ENCODE measurements at regions not wholly inside any gene's neighbourhood (a gene's known extent, or its start where the extent isn't known, plus 50 kb on each side); places are given as distances from the start of the nearest gene placed in this dataset.

DNA sequence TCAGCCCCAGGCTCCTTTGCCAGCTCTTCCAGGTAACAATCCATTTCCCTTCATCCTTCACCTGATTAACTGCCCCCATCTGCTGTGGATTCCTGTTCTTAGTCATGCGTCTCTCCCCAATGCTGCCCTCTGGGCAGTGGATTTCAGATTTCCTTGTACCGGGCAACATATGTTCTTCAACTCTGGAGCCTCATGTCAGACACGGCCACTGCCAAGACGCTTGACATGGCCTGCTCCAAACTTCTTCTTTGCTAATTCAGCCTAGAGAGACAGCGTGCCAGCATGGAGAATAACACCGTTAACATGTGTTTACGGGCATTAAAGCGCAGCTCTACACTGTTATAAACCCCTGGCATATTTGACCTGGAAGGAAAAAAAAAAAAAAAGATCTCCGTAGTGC, 1035.1 kb upstream of the NR2F2 start:
- DNase-seq (no peak), ATAC-seq (no peak)
- WGBS, 2 donors, result 73 to 74% methylated on average over 9 of the region's 9 CpGs
- no peaks in the 10 kb centered on the region for H3K36me3 ChIP-seq (replicated peaks in 1 of 2; ENCODE audit: insufficient read depth in 1 of 2, low read depth in 2 of 2)
- intact Hi-C loops (cut with DNase I), result loop anchor here (10.0 kb wide), 1 partner anchor 631 kb away; no protein-coding TSS in a partner anchor
- no peaks in the 10 kb centered on the region for H3K27me3 ChIP-seq
- H3K4me1 ChIP-seq, result peaks cover 20% of the 10 kb centered on the region
- H3K4me3 ChIP-seq, result no peak overlapping the region
- no peak for TF ChIP-seq POLR2A (IDR thresholded peaks at IDR 0.05)
- TF ChIP-seq, protein P1, sequence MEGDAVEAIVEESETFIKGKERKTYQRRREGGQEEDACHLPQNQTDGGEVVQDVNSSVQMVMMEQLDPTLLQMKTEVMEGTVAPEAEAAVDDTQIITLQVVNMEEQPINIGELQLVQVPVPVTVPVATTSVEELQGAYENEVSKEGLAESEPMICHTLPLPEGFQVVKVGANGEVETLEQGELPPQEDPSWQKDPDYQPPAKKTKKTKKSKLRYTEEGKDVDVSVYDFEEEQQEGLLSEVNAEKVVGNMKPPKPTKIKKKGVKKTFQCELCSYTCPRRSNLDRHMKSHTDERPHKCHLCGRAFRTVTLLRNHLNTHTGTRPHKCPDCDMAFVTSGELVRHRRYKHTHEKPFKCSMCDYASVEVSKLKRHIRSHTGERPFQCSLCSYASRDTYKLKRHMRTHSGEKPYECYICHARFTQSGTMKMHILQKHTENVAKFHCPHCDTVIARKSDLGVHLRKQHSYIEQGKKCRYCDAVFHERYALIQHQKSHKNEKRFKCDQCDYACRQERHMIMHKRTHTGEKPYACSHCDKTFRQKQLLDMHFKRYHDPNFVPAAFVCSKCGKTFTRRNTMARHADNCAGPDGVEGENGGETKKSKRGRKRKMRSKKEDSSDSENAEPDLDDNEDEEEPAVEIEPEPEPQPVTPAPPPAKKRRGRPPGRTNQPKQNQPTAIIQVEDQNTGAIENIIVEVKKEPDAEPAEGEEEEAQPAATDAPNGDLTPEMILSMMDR (IDR thresholded peaks at IDR 0.05), result no peak
- no peak overlapping the region for H3K27ac ChIP-seq
- H3K9me3 ChIP-seq, result no peaks in the 10 kb centered on the region

DNA sequence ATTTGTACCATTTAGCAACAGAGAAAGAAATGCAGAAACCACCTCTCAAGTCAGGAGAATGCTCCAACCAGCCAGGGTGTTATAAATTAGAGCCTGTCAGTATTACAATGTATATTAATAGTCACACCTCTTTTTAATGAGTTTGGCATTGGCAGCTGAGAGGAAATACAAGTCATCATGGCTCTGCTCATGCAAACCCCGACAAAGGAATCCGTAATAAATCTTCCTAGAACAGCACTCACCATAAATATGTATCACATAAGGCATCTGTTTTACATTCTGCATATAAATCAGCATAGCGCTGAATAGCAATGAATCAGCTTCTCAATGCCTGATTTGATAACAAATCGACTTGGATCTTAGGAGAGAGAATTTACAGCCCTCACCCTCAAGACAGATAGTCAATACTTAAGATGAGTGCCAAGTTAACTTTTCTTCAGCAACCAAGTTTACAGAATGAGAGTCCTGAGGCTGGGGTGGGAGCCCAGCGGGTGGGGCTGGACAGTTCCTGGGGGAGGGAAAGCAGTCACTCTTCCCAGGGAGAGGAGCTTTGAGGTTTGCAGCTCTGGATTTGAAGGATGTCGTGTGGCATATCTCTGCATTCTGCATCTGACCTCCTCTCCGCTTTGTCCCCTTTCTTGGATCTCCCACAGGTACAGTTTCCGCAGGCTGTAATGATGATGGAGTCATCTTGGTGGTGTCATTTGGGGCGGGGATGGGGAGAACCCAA, 1034.4 kb upstream of the NR2F2 start:
- Histone ChIP-seq H3K4me1 (peaks cover 20% of the 10 kb centered on the region), H3K36me3 (replicated peaks in 1 of 2; ENCODE audit: insufficient read depth in 1 of 2, low read depth in 2 of 2) (no peaks in the 10 kb centered on the region), H3K4me3 (no peak overlapping the region), H3K27me3 (no peaks in the 10 kb centered on the region), H3K27ac (no peak overlapping the region), H3K9me3 (no peaks in the 10 kb centered on the region)
- intact Hi-C loops (cut with DNase I), result loop anchor here (10.0 kb wide), 1 partner anchor 631 kb away; no protein-coding TSS in a partner anchor
- ATAC-seq, result no peak
- TF ChIP-seq, protein P1 (IDR thresholded peaks at IDR 0.05), result no peak
- no peak for TF ChIP-seq POLR2A (IDR thresholded peaks at IDR 0.05)
- DNase-seq, result no peak
- 39 to 42% methylated on average over 9 of the region's 9 CpGs for WGBS, 2 donors

DNA sequence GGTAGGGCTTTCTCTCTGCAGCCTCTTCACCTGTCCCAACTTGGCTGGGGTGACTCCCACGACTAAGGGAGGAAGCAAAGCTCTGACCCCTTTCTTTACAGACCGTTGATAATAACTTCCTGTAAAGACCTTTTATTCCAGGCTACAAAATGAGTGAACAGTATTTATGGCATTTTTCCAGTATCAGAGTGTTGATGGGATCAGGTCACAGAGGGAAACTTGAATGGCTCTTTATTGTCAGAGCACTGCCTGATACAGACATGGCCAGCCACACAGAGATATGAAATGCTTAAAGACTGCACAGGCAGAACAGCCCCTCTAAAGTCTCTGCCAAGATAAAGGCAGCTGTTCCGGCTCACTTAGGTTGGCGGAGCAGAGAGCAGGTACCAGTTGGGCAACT, 1033.9 kb upstream of the NR2F2 start:
- H3K36me3 ChIP-seq (replicated peaks in 1 of 2; ENCODE audit: insufficient read depth in 1 of 2, low read depth in 2 of 2), result no peaks in the 10 kb centered on the region
- intact Hi-C loops (cut with DNase I), result loop anchor here (10.0 kb wide), 1 partner anchor 632 kb away; no protein-coding TSS in a partner anchor
- no peak overlapping the region for H3K4me3 ChIP-seq
- no peak overlapping the region for H3K27ac ChIP-seq
- TF ChIP-seq, protein P1 (IDR thresholded peaks at IDR 0.05), result no peak
- ATAC-seq, result no peak
- no peaks in the 10 kb centered on the region for H3K27me3 ChIP-seq
- H3K9me3 ChIP-seq, result no peaks in the 10 kb centered on the region
- whole genome bisulfite sequencing, 2 donors, result 24 to 31% methylated on average over 4 of the region's 4 CpGs
- DNase-seq, result no peak
- H3K4me1 ChIP-seq, result peaks cover 20% of the 10 kb centered on the region

DNA sequence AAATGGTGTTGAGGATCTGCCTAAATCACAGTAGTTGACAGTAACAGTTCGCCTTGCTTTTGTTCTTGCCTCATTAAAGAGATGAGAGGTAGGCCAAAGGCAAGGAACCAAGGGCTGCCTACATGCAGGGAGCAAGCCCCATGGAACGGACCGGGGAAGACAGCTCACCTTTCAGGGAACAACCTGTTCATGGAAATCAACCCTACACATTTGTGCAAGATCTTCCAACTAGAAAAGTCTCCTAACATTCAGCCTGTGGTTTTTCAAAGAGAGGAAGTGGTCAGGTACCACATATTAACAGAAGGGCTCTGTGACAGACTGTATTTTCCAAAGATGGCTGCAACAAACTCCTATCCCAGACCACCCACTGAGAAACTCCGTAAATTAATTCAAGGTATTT, 1031.8 kb upstream of the NR2F2 start:
- H3K9me3 ChIP-seq, result no peaks in the 10 kb centered on the region
- no peak overlapping the region for H3K4me3 ChIP-seq
- ATAC-seq, result no peak
- no peaks in the 10 kb centered on the region for H3K36me3 ChIP-seq (replicated peaks in 1 of 2; ENCODE audit: insufficient read depth in 1 of 2, low read depth in 2 of 2)
- no peak for TF ChIP-seq POLR2A (IDR thresholded peaks at IDR 0.05)
- TF ChIP-seq, protein P1 (IDR thresholded peaks at IDR 0.05), result no peak
- H3K27me3 ChIP-seq, result no peaks in the 10 kb centered on the region
- H3K27ac ChIP-seq, result no peak overlapping the region
- intact Hi-C loops (cut with DNase I), result loop anchor here (10.0 kb wide), 1 partner anchor 634 kb away; no protein-coding TSS in a partner anchor
- DNase-seq, result no peak
- WGBS, 2 donors, result 68 to 81% methylated on average over 4 of the region's 4 CpGs
- peaks cover 13% of the 10 kb centered on the region for H3K4me1 ChIP-seq

DNA sequence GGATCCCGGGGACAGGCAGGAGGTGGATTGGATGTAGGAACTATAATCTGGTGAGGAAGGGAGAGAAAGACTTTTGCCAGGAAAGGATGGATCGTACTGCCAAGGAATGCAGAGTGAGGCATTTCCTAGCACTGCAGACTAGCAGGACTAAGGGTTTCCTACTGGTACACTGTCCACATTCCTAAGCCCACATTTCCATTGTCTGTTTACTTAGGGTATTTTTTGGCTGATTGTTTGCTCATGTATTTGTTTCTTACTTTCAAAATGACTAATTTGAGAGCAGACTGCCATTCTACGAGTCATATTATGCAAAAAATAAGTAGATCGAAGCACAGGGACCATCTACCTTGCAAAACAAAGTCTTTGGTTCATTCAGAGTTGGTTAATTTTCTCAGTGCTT, 1029.5 kb upstream of the NR2F2 start:
- no peak for DNase-seq
- H3K4me1 ChIP-seq, result peaks cover 11% of the 10 kb centered on the region
- no peak for ATAC-seq
- no peaks in the 10 kb centered on the region for H3K27me3 ChIP-seq
- no peaks in the 10 kb centered on the region for H3K9me3 ChIP-seq
- no peak overlapping the region for H3K4me3 ChIP-seq
- intact Hi-C loops (cut with DNase I), result no loop called here
- 65 to 67% methylated on average over 4 of the region's 4 CpGs for WGBS, 2 donors
- H3K27ac ChIP-seq, result no peak overlapping the region
- TF ChIP-seq, protein P1 (IDR thresholded peaks at IDR 0.05), result no peak
- no peak for TF ChIP-seq POLR2A (IDR thresholded peaks at IDR 0.05)
- H3K36me3 ChIP-seq (replicated peaks in 1 of 2; ENCODE audit: insufficient read depth in 1 of 2, low read depth in 2 of 2), result no peaks in the 10 kb centered on the region

All from body of pancreas (tissue), 4 donors.